HG03039 (cell line): ENCODE measurements at regions not wholly inside any gene's neighbourhood (a gene's known extent, or its start where the extent isn't known, plus 50 kb on each side); places are given as distances from the start of the nearest gene placed in this dataset.

Source experiments
- ATAC-seq: cut with Tn5 transposase; IDR thresholded peaks from one replicate; pipeline ENCODE4 v1.9.1; 2021; ENCODE audit warnings: mild to moderate bottlenecking, moderate library complexity; ENCODE audit not compliant: unreplicated experiment

DNA sequence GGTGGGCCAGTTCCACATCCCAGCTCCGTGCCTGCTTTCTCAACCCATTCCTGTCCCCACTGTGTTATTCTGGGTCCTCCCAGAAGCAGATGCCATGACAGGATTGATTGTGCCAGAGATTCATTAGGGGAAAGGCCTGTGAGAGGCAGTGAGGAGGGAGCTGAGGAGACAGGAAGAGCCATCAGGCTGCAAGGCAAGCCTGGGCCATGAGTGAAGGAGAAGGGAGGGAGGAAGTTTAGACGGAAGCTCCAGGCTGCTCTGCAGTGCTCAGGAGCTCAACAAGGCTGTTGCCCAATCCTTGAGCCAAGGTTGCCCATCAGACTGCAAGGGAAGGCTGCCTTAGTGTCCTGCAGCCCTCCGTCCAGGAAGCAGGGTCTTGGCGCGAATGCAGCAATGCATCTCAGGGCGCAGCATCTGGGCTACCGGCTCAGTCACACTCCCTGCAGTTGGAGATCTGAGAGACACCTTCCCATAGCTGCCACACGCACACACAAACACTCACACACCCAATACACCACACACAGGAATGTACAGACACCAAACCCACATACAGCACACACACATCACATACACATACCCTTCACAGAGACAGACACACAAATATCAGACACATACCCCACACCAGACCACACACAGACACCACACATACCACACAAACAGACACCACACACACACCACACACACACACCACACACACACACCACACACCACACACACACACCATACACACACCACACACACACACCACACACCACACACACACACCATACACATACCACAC is 139.5 kb upstream of the NDUFV2 start:
- ATAC-seq, result no peak

- ATAC-seq, result no peak
These were observed 138.6 kb upstream of the NDUFV2 start for GRCh38 chr18:8963876-8964275.

DNA sequence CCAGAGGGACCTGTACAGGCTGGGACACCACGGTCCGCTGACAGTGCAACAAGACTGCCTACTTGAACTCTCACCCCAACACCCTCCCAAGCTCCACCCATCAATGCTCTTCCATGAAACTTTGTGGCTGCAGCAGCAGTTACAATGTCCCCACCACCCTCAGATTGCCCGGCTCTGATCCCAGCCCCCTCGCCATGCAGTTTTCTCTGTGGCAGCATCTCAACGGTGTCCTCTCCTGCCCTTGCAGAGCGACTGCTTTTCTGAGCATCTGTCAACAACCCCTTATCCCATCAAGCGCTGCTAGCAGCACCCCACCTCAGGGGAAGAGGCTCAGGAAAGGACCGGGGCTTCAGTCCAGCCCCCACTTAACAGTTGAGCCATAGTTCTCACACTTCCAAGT is 137.1 kb upstream of the NDUFV2 start:
- no peak for ATAC-seq

GRCh38 chr18:8966821-8967220 is 135.7 kb upstream of the NDUFV2 start:
- ATAC-seq, result no peak

- ATAC-seq, result no peak
These were observed 134.9 kb upstream of the NDUFV2 start for GRCh38 chr18:8967573-8967972.

- ATAC-seq, result no peak
These were observed 132.7 kb upstream of the NDUFV2 start for GRCh38 chr18:8969639-8970390.

- ATAC-seq, result no peak
These were observed 131.7 kb upstream of the NDUFV2 start for GRCh38 chr18:8970843-8971242.

DNA sequence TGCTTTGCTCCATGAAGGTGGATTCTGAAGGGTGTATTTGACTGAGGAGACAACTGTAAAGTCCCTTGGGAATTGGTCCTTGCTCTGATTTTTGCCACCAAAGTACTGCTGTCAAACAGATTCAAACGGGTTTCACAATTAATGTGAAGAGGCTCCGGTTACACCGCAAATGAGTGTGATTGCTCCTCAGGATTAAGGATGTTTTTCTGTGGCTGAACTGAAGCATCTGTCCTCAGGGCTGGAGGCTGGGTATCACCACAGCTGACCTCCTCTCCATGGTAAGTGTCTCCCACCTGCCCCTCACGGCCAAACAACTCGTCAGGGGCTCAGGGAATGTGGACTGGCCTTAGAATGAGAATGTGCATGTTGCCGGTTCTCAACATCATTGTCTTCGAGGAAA is 130.4 kb upstream of the NDUFV2 start:
- ATAC-seq, result no peak

- no peak for ATAC-seq
These were observed 128.2 kb upstream of the NDUFV2 start for GRCh38 chr18:8974279-8974678.

GRCh38 chr18:8974696-8975095 is 127.8 kb upstream of the NDUFV2 start:
- ATAC-seq, result no peak

- no peak for ATAC-seq
These were observed 126.9 kb upstream of the NDUFV2 start for GRCh38 chr18:8975624-8976023.

DNA sequence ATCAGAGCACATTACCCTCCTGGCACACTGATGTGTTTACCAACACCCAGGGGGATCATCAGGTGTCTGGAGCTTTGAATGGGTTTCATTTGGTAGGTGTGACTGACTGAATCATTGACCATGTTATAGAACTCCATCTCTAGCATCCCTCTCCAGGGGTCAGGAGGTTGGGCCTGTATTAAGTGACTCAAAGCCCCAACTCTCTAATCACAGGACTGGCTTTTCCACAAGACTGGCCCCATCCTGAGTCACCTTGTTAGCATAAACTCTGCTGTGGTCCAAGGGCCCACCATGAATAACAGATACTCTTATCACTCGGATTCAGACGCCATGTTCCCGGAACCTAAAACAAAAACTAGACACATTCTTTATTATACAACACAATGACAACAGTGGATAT is 125.9 kb upstream of the NDUFV2 start:
- no peak for ATAC-seq

- ATAC-seq, result no peak
These were observed 125.3 kb upstream of the NDUFV2 start for GRCh38 chr18:8977166-8977565.

- no peak for ATAC-seq
These were observed 124.8 kb upstream of the NDUFV2 start for GRCh38 chr18:8977701-8978100.

DNA sequence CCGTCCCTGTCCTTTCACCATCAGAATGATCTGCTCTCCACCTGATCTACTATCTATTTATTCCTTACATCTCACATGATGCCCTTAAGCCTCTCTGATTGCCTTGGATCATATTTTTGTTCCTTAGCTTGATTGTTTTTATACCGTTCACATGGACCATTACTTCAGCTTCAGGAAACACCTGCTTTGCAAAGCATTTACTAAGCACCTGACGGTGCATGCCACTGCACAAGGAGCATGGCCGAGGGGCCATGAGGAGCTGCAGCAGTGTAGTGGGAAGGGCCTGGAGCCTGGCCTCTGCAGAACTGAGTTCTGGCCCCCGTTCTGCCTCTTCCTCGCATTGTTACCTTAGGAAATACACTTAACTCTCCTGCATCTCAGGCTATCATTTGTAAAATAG is 124.1 kb upstream of the NDUFV2 start:
- ATAC-seq, result no peak

DNA sequence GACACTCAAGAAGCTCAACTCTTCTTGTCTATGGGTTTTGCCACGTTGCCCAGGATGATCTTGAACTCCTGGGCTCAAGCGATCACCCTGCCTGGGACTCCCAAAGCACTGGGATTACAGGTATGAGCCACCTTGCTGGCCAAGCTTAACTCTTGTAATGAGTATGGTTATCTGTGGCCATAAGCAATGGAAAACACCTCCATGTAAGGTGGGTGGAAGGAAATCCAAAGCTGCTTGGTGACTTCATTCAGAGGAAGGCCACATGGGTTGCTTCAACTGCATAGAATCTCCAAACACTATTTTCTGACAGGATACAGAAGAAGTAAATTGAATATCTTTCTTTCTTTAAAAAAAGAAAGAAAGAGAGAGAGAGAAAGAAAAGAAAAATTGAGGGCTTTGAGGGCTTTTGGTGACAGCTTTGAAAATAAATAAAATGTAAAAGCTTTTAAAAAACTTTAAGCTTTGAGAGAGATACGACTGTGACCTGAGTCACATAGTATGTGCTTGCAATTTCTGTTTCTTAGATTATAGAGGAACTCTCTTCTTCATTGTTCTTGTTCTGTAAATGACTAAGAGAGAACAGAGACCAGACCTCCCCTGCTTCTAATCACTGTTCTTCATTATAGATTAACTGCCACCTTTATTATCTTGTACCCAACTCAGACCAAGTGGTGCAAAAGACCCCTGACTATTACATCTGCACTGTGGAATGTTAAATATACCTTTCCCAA is 123.1 kb upstream of the NDUFV2 start:
- ATAC-seq, result no peak

- no peak for ATAC-seq
These were observed 122.0 kb upstream of the NDUFV2 start for GRCh38 chr18:8980496-8980895.

GRCh38 chr18:8980918-8981317 is 121.6 kb upstream of the NDUFV2 start:
- ATAC-seq, result no peak

DNA sequence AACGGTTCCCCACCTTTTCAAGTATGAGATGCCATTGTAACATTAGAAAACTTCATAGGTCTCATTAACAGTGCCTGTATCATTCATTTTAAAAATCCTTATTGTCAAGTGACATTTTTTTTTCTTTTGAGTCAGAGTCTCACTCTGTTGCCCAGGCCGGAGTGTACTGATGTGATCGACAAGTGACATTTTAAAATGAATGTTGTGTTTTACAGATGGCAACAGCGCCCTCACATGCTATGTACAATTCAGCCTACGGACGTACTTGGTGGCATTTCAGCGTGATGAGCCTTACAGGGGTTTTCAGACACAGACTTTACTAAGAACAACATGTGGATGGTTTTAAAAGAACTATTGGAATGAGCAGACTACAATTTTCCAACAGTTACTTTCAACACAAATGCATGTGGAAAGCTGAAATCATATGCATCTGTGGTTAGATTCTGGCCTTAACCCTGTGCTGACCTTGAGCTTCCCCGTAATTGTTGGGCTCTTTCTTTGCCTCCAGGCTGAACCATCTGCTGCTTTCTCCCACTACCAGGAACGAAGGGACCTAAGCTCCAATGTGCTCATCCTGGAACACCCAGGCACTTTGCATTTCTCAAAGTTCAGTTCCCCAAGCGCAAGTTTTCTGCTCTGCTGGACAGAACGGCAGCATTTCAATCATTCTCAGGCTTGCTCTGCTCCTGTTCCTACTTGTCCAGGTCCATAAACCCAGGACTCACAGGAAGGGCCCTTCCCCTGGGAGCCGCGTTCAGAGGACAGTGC is 119.9 kb upstream of the NDUFV2 start:
- ATAC-seq, result no peak

- ATAC-seq, result no peak
These were observed 119.3 kb upstream of the NDUFV2 start for GRCh38 chr18:8983195-8983594.

DNA sequence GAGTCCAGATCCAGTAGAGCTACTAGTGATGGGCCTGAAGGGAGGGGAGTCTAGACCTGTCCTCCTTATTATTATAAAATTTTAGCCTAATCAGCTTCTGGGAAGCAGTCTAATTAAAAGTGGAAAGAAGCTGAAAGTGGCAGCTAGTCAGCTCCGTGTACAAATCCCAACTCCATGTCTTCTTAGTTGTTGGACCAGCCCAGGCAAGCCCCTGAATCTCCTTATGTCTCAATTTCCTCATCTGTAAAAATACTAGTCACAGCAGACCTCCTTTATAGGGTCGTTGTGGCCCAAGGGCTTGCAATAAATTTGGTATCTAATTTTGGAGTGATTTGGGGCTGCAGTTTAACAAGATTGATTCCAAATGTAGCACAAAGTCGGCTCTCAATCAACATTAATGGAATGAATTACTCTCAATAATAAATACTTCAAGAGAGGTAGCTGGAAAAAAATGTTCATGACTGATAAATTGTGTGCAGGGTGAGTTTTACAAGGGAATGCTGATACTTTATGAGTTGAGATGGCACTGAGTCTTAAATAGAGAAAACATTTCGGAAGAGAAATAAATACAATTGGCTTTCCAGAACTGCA is 118.3 kb upstream of the NDUFV2 start:
- ATAC-seq, result no peak
